ENCODE measurements at regions not wholly inside any gene's neighbourhood (a gene's known extent, or its start where the extent isn't known, plus 50 kb on each side); places are given as distances from the start of the nearest gene placed in this dataset.
"Not testable (repeated sequence)": the region's sequence is repeated elsewhere in the genome, so short reads cannot be mapped to it uniquely, and the experiment has no call there.

DNA sequence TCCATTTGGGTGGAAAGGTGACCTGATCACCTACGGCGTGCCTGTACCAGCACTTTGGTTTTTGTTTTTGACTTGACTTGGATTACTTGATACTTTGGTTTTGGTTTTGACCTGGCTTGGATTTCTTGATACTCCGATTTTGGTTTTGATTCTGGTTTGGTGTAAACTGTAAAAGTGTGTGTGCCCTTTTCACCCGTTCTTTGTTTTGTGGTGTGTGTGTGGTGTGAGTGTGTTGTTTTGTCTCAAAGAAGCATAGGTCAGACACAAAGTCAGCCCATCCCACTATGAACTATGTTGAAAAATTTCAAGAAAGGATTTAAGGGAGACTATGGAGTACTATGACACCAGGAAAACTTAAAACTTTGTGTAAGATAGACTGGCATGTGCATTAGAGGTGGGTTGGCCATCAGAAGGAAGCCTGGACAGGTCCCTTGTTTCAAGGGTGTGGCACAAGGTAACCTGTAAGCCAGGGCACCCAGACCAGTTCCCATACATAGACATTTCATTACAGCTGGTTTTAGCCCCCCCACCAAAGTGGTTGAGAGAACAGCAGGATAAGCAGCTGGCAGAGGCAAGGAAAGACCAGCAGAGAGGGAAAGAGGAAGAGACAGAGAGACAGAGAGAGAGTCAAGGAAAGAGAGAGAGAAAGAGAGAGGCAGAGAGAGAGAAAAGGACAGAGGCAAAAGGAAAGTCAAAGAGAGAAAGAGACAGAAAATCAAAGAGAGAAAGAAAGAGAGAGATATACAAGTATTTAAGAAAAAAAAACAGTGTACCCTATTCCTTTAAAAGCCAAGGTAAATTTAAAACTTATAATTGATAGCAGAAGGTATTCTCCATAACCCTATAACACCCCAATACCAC is 187.9 kb upstream of the NDUFV2 start:
- not testable (repeated sequence) for TF ChIP-seq POLR2A (IDR thresholded peaks at IDR 0.05); POLR2AphosphoS5 (IDR thresholded peaks at IDR 0.05; ENCODE audit: insufficient read depth in 1 of 2, low read depth in 1 of 2)
- TF ChIP-seq, protein P1, sequence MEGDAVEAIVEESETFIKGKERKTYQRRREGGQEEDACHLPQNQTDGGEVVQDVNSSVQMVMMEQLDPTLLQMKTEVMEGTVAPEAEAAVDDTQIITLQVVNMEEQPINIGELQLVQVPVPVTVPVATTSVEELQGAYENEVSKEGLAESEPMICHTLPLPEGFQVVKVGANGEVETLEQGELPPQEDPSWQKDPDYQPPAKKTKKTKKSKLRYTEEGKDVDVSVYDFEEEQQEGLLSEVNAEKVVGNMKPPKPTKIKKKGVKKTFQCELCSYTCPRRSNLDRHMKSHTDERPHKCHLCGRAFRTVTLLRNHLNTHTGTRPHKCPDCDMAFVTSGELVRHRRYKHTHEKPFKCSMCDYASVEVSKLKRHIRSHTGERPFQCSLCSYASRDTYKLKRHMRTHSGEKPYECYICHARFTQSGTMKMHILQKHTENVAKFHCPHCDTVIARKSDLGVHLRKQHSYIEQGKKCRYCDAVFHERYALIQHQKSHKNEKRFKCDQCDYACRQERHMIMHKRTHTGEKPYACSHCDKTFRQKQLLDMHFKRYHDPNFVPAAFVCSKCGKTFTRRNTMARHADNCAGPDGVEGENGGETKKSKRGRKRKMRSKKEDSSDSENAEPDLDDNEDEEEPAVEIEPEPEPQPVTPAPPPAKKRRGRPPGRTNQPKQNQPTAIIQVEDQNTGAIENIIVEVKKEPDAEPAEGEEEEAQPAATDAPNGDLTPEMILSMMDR (IDR thresholded peaks at IDR 0.05) = not testable (repeated sequence)
